GM23248 (cell line): ENCODE measurements at regions not wholly inside any gene's neighbourhood (a gene's known extent, or its start where the extent isn't known, plus 50 kb on each side); places are given as distances from the start of the nearest gene placed in this dataset.

Experiments
- DNase-seq: peaks from one replicate; pipeline ENCODE4 v3.0.0-alpha.2; 2015
- H2AFZ ChIP-seq: fragments of 200-600 bp; sonication (generic); 2 replicates; pipeline ENCODE4 v1.6.1; 2016; ENCODE audit warnings: antibody characterized with exemption
- H3F3A ChIP-seq: fragments of 200-600 bp; sonication (generic); 2 replicates; pipeline ENCODE4 v1.6.1; 2016; ENCODE audit warnings: mild to moderate bottlenecking, antibody characterized with exemption, mixed run types; ENCODE audit not compliant: insufficient read depth
- H3K27ac ChIP-seq: fragments of 200-600 bp; sonication (generic); 2 replicates; pipeline ENCODE4 v1.5.1; 2016; ENCODE audit warnings: mild to moderate bottlenecking
- H3K27me3 ChIP-seq: fragments of 200-600 bp; sonication (generic); replicated peaks from 2 replicates; pipeline ENCODE4 v1.6.1; 2016; ENCODE audit warnings: mild to moderate bottlenecking; ENCODE audit not compliant: insufficient read depth
- H3K36me3 ChIP-seq: fragments of 200-600 bp; sonication (generic); 2 replicates; pipeline ENCODE4 v1.6.1; 2016; ENCODE audit warnings: low read depth, mild to moderate bottlenecking
- H3K4me1 ChIP-seq: fragments of 200-600 bp; sonication (generic); 2 replicates; pipeline ENCODE4 v1.6.1; 2016; ENCODE audit warnings: mild to moderate bottlenecking; ENCODE audit not compliant: insufficient read depth
- H3K4me2 ChIP-seq: fragments of 200-600 bp; sonication (generic); one replicate; pipeline ENCODE4 v1.6.1; 2016; ENCODE audit warnings: mild to moderate bottlenecking; ENCODE audit not compliant: unreplicated experiment
- H3K4me3 ChIP-seq: fragments of 200-600 bp; sonication (generic); 2 replicates; pipeline ENCODE4 v1.5.1; 2016; ENCODE audit warnings: mild to moderate bottlenecking
- H3K79me2 ChIP-seq: fragments of 200-600 bp; sonication (generic); 2 replicates; pipeline ENCODE4 v1.6.1; 2016; ENCODE audit warnings: mild to moderate bottlenecking; ENCODE audit not compliant: insufficient read depth
- H3K9ac ChIP-seq: fragments of 200-600 bp; sonication (generic); 2 replicates; pipeline ENCODE4 v1.6.1; 2016; ENCODE audit warnings: mild to moderate bottlenecking
- H3K9me2 ChIP-seq: fragments of 200-600 bp; sonication (generic); 2 replicates; pipeline ENCODE4 v1.6.1; 2016; ENCODE audit warnings: mixed run types, mild to moderate bottlenecking, moderate library complexity; ENCODE audit not compliant: insufficient read depth
- H3K9me3 ChIP-seq: fragments of 200-600 bp; sonication (generic); one replicate; pipeline ENCODE4 v1.6.1; 2017; ENCODE audit warnings: low read depth
- H4K20me1 ChIP-seq: fragments of 200-600 bp; sonication (generic); 2 replicates; pipeline ENCODE4 v1.6.0; 2016; ENCODE audit not compliant: insufficient read depth
- EZH2 ChIP-seq: fragments of 200-600 bp; sonication (generic); IDR thresholded peaks from 2 replicates; pipeline ENCODE4 v1.6.1; 2018; ENCODE audit warnings: antibody characterized with exemption, mild to moderate bottlenecking; ENCODE audit not compliant: insufficient read depth, poor library complexity, severe bottlenecking
- EZH2phosphoT487 ChIP-seq: fragments of 200-600 bp; sonication (generic); IDR thresholded peaks from 2 replicates; pipeline ENCODE4 v1.6.1; 2018; ENCODE audit warnings: antibody characterized with exemption, moderate library complexity, mild to moderate bottlenecking, low read depth; ENCODE audit not compliant: insufficient read depth
- WGBS, 2 experiments: methylation state at CpG; one replicate each; pipeline ENCODE4 v1.1.6; 2015 to 2017; ENCODE audit warnings: low lambda C conversion rate in 2 of 2, low coverage in 1 of 2; ENCODE audit errors: missing lambda C conversion rate in 2 of 2; 5-methylcytosine and 5-hydroxymethylcytosine counted together
- in situ Hi-C: fragments of 300-500 bp; cut with MboI; formaldehyde crosslinking; loops from 2 replicates; pipeline ENCODE4 v1.15.0; 2020

DNA sequence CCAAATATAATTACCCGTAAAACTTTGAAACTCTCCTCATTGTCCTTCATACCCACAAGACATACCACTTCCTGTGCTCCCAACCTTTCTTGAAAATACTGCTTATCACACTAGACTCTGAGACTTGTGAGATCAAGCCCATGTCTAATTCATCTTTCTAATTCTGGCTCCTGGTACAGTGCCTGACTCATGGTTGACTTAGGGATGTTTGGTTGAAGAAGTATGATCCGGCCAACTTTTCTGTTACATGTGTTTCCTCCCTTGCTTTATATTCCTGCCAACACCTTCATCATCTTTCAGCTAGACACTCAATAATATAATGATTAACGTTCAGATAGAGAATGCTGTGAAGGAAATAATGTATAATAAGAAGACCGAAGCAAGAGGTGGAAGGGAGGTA lies 58.2 kb downstream of the MEX3B start:
- no peaks in the 10 kb centered on the region for H3K27me3 ChIP-seq
- no peaks in the 10 kb centered on the region for H3K36me3 ChIP-seq
- no peak overlapping the region for H3K4me2 ChIP-seq
- no peak overlapping the region for H3K27ac ChIP-seq
- TF ChIP-seq EZH2phosphoT487 (no peak), EZH2 (no peak)
- H3K9me2 ChIP-seq: no peaks in the 10 kb centered on the region
- H3K4me1 ChIP-seq: no peaks in the 10 kb centered on the region
- H3K79me2 ChIP-seq: no peaks in the 10 kb centered on the region
- no peaks in the 10 kb centered on the region for H3F3A ChIP-seq
- no peak overlapping the region for H2AFZ ChIP-seq
- 49 to 53% methylated on average over 4 of the region's 4 CpGs for WGBS, 2 experiments
- H3K9ac ChIP-seq: no peak overlapping the region
- no peaks in the 10 kb centered on the region for H3K9me3 ChIP-seq
- no peak overlapping the region for H3K4me3 ChIP-seq
- in situ Hi-C loops: no loop called here
- H4K20me1 ChIP-seq: no peaks in the 10 kb centered on the region
- DNase-seq: no peak

DNA sequence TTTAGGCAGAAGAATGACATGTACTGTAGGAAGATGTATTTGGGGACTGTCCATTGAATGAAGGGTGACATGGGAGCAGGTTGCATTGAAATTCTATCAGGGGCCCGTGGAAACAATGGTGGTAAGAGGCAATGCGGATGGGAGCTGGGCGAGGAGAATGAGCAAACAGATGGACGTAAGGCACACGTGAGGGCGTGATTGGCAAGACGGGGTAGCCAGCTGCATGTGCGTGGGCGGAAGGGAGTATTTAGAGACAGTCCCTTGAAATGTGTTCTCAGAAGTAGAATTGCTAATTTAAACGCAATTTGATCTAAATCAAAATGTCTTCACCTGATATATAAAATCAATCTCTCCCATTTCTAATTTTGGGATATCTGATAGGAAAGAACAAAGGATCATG lies 62.3 kb downstream of the MEX3B start:
- no peak for TF ChIP-seq EZH2phosphoT487
- TF ChIP-seq EZH2: no peak
- Histone ChIP-seq H3K27ac (no peak overlapping the region), H3K9ac (no peak overlapping the region), H2AFZ (no peak overlapping the region), H3K4me3 (no peak overlapping the region), H3K4me2 (no peak overlapping the region), H3F3A (no peaks in the 10 kb centered on the region), H3K9me2 (no peaks in the 10 kb centered on the region), H3K9me3 (no peaks in the 10 kb centered on the region), H4K20me1 (no peaks in the 10 kb centered on the region), H3K4me1 (no peaks in the 10 kb centered on the region), H3K79me2 (no peaks in the 10 kb centered on the region), H3K36me3 (no peaks in the 10 kb centered on the region), H3K27me3 (no peaks in the 10 kb centered on the region)
- DNase-seq: no peak
- in situ Hi-C loops: no loop called here
- WGBS, 2 experiments: 64 to 66% methylated on average over 10 of the region's 10 CpGs

DNA sequence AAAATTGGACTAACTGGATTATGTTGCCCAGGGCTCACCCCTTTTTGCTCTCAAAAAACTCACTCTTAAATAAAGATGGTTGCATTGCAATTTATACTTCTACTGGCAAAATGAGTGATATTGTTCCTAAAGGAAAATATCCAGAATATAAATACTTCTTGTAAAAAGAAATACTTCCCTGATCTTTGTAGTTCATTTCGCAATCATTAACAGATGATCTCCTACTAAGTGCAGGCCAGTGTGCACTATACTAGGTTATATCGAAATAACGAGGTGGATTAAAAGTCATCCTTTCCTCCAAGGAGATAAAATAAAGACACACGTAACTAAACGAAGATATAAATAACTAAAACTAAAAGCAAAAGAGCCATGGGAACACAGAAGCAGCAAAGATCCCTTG lies 63.0 kb downstream of the MEX3B start:
- TF ChIP-seq EZH2: no peak
- no peak for TF ChIP-seq EZH2phosphoT487
- Histone ChIP-seq H3K9me2 (no peaks in the 10 kb centered on the region), H3K27me3 (no peaks in the 10 kb centered on the region), H3F3A (no peaks in the 10 kb centered on the region), H3K4me1 (no peaks in the 10 kb centered on the region), H3K9ac (no peak overlapping the region), H3K4me3 (no peak overlapping the region), H3K4me2 (no peak overlapping the region), H2AFZ (no peak overlapping the region), H3K79me2 (no peaks in the 10 kb centered on the region), H3K27ac (no peak overlapping the region), H3K9me3 (no peaks in the 10 kb centered on the region), H3K36me3 (no peaks in the 10 kb centered on the region), H4K20me1 (no peaks in the 10 kb centered on the region)
- no peak for DNase-seq
- WGBS, 2 experiments: 64 to 70% methylated on average over 5 of the region's 5 CpGs
- in situ Hi-C loops: no loop called here

DNA sequence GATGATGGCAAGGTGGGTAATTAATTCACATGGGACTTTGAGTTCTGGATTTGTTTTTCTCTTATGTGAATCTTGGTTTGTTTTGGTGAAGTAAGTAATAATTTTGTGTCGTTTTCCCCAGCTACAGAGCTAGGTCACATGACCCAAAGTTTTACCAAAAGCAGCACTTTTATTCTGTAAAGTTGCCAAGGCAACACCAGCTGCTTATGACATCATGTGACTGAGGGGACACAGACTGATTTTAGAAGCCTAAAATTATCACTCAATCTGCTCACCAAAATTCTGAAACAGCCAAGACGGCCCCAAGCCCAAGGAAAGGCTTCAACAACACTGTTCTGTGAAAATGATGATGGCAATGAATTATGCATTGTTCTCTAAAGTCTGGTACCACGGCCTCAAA lies 63.9 kb downstream of the MEX3B start:
- Histone ChIP-seq H3K9ac (no peak overlapping the region), H4K20me1 (no peaks in the 10 kb centered on the region), H3K27me3 (no peaks in the 10 kb centered on the region), H3K9me2 (no peaks in the 10 kb centered on the region), H3K27ac (no peak overlapping the region), H3K4me2 (no peak overlapping the region), H2AFZ (no peak overlapping the region), H3K79me2 (no peaks in the 10 kb centered on the region), H3F3A (no peaks in the 10 kb centered on the region), H3K4me3 (no peak overlapping the region), H3K4me1 (no peaks in the 10 kb centered on the region), H3K9me3 (no peaks in the 10 kb centered on the region), H3K36me3 (no peaks in the 10 kb centered on the region)
- TF ChIP-seq EZH2 (no peak), EZH2phosphoT487 (no peak)
- no peak for DNase-seq
- in situ Hi-C loops: no loop called here
- 3% methylated on average over 3 of the region's 3 CpGs for WGBS, 2 experiments

DNA sequence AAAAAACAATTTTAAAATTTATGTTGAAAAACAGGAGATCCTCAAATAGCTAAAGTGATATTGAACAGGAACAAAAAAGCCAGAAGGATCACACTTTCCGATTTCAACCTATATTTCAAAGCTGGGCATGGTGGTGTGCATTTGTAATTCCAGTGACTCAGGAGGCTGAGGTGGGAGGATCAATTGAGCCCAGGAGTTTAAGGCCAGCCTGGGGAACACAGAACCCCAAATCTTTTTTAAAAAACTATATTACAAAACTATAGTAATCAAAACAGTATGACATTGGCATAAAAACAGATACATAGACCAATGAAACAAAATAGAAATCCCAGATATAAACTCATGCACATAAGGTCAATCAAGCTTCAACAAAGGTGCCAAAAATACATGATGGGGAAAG lies 68.4 kb downstream of the MEX3B start:
- WGBS, 2 experiments: 26 to 43% methylated on average over 1 of the region's 1 CpG

More for the DNA sequence above, 68.4 kb downstream of the MEX3B start:
- Histone ChIP-seq H3K9ac (no peak overlapping the region), H3K27ac (no peak overlapping the region), H4K20me1 (no peaks in the 10 kb centered on the region), H3K79me2 (no peaks in the 10 kb centered on the region), H3K4me3 (no peak overlapping the region), H3K36me3 (no peaks in the 10 kb centered on the region), H3K4me2 (no peak overlapping the region), H3K27me3 (no peaks in the 10 kb centered on the region), H2AFZ (no peak overlapping the region), H3K9me2 (no peaks in the 10 kb centered on the region), H3K9me3 (no peaks in the 10 kb centered on the region), H3F3A (no peaks in the 10 kb centered on the region), H3K4me1 (no peaks in the 10 kb centered on the region)
- no peak for TF ChIP-seq EZH2phosphoT487
- TF ChIP-seq EZH2: no peak
- DNase-seq: no peak
- in situ Hi-C loops: no loop called here
